ENCODE measurements at regions not wholly inside any gene's neighbourhood (a gene's known extent, or its start where the extent isn't known, plus 50 kb on each side); places are given as distances from the start of the nearest gene placed in this dataset.

- TF ChIP-seq, protein P1, sequence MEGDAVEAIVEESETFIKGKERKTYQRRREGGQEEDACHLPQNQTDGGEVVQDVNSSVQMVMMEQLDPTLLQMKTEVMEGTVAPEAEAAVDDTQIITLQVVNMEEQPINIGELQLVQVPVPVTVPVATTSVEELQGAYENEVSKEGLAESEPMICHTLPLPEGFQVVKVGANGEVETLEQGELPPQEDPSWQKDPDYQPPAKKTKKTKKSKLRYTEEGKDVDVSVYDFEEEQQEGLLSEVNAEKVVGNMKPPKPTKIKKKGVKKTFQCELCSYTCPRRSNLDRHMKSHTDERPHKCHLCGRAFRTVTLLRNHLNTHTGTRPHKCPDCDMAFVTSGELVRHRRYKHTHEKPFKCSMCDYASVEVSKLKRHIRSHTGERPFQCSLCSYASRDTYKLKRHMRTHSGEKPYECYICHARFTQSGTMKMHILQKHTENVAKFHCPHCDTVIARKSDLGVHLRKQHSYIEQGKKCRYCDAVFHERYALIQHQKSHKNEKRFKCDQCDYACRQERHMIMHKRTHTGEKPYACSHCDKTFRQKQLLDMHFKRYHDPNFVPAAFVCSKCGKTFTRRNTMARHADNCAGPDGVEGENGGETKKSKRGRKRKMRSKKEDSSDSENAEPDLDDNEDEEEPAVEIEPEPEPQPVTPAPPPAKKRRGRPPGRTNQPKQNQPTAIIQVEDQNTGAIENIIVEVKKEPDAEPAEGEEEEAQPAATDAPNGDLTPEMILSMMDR (conservative IDR thresholded peaks at IDR 0.05), result no peak
- TF ChIP-seq EZH2 (IDR thresholded peaks at IDR 0.05; ENCODE audit: low read depth), result no peak
These were observed 1357.7 kb upstream of the GJE1 start for GRCh38 chr6:140775061-140775460.

Measured in PC-9 (cell line).